ENCODE measurements at regions not wholly inside any gene's neighbourhood (a gene's known extent, or its start where the extent isn't known, plus 50 kb on each side); places are given as distances from the start of the nearest gene placed in this dataset.
A peak's percentile ranks its signal among the peaks of the same experiment; 100 is the strongest.
"Not testable (repeated sequence)": the region's sequence is repeated elsewhere in the genome, so short reads cannot be mapped to it uniquely, and the experiment has no call there.

DNA sequence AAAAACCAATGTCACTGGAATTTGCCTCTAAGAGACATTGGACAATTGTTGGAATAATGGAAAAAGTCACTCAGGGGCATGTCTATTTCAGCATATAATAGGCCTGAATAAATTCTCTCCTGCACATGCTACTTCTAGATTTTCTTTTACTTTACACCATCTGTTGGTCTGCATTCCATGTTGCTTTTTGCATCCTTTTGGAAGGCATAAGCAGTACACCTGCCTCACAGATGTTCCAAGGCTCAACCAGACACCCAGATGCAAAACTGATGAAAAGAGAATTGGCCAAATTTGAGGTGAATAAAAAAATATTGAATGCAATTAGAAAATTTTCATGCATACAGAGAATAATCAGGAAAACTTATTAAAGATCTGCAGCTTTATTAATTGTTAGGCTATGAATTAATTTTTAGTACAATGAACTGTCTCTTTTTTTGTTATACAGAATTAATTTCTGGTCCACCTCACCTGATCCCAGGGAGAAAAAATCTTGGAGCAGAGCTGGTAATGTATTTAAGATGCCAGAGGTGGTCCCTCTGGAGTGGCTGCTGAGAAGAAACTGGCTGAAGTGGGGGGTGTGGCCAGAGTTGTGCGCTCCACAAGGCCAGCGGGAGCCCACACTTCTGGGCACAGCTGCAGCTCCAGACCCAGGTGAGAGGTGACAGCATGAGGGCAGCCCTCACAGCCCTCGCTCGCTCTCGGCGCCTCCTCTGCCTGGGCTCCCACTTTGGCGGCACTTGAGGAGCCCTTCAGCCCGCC is 778.6 kb downstream of the CDH11 start:
- peak; percentile 21 for DNase-seq

DNA sequence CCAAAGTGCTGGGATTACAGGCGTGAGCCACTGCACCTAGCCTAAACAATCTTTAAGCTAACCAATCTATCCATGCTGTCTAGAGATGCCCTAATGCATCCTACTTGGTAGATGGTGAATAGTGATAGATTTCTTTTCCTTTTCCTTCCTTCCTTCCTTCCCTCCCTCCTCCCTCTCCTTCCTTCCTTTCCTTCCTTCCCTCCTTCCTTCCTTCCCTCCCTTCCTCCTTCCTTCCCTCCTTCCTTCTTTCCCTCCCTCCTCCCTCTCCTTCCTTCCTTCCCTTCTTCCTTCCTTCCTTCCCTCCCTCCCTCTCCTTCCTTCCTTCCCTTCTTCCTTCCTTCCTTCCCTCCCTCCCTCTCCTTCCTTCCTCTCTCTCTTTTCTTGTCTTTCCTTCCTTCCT is 780.5 kb downstream of the CDH11 start:
- DNase-seq, result not testable (repeated sequence)

DNA sequence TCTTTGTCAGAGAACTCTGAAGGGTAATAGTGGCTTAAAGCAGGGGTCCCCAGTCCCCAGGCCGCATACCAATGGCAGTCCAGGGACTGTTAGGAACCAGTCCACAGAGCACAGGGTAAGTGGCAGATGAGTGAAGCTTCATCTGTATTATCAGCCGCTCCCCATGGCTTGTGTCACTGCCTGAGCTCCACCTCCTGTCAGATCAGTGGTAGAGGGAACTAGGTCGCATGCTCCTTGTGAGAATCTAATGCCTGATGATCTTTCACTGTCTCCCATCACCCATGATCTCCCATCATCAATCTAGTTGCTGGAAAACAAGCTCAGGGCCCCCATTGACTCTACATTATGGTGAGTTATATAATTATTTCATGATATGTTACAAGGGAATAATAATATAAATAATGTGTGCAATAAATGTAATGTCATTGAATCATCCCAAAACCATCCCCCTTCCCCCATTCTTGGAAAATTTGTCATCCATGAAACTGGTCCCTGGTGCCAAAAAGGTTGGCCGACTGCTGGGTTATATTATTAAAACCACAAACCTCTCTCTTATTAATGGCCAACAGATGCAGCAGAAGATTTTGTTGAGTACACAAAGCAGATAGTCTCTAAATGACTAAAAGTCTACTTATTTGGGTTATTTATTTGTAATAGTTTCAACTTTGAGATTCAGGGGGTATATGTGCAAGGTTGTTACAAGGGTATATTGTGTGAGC is 782.7 kb downstream of the CDH11 start:
- no peak for DNase-seq

DNA sequence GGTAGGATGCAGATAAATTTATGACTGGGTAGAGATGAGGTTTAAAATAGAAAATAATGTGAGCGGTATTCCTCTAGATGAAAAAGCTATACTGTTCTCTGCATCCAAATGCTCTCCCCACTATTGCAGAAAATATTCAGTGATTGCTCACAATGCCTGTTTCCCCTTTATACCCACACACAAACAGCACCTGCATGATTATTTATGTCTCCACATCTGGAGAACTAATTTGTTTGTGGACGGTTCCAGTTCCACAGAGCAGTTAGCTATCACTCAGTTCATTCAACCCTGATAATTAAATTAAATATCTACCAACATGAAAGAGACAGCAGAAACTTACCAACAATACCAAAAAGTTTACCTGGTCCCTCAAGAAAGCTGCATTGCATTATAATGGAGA is 800.0 kb downstream of the CDH11 start:
- no peak for DNase-seq

DNA sequence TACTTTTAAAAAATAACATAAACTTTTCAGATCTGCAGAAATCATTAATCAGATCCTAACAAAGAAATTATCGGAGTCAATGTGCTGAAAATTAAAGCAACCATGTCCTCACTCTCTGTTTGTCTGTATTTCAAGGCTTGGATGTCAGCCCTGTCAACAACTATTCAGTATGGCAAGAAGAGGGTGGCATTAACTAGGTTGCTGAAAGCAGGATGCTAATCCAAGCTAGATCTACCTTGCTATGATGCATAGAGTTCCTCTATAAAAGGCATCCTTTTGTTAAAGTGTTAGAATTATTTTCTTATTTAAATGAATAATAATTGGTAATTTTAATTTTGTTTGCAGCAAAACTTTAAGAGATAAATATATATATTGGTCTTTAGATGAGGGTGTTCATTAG is 800.8 kb downstream of the CDH11 start:
- DNase-seq, result no peak

DNA sequence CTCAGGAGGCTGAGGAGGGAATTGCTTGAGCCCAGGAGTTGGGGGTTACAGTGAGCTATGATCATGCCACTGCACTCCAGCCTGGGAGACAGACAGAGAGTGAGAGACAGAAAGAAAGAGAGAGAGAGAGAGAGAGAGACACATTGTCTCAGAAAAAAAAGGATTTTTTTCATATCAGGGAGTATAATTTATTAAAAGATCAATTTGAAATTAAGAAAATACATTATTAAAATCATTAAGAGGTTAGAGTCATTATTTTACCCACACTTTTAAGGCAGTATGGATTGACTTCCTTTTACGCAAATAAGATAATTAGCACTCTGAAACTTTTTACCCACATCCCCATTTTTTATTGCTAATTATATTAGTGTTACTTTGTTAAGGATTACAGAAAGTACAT is 804.3 kb downstream of the CDH11 start:
- DNase-seq, result no peak

DNA sequence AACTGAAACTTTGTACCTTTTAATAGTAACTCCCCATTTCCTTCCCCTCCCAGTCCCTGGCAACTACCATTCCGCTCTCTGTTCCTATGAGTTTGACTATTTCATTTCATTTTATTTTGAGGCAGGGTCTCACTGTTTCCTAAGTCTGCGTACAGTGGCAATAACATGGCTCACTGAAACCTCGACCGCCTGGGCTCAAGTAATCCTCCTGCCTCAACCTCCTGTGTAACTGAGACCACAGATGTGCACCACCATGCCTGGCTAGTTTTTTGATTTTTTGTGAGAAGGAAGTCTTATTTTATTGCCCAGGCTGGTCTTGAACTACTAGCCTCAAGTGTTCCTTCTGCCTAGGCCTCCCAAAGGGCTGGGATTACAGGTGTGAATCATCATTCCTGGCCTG is 808.1 kb downstream of the CDH11 start:
- no peak for DNase-seq

DNA sequence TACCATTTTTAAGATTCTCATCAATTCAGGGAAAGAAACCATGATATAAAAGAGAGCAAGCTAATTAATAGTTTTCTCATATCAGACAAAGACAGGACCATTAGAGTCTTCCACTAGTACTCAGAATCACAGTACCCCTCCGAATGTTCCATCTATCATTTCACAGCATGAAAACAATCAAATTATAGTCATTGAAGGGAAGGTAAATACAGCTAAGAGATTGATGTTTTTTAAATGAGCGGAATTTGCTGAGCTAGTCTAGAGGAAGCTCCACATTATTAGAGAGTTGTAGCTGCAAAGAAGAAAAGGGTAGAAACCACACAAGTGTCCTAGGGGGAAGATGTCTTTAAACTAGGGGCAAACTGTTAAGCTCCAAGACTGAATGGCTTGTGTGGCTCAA is 808.9 kb downstream of the CDH11 start:
- no peak for DNase-seq

DNA sequence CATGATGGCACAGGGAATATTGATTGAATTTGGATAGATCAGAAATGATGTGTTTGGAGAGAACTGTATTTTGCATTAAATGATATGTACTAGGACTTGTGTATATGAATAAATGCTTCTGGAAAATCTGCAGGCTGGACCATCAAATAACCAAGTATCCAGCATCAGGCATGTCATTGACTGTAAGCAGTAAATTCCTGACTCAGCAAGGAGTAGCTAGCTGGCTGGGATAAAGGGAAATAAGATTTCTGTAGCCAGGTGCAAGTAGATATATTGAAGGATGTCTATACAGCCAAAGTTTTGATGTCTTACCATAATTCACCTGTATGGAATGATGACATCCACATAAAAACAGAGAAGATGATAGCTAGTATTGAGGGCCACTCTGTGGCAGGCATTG is 809.6 kb downstream of the CDH11 start:
- no peak for DNase-seq

DNA sequence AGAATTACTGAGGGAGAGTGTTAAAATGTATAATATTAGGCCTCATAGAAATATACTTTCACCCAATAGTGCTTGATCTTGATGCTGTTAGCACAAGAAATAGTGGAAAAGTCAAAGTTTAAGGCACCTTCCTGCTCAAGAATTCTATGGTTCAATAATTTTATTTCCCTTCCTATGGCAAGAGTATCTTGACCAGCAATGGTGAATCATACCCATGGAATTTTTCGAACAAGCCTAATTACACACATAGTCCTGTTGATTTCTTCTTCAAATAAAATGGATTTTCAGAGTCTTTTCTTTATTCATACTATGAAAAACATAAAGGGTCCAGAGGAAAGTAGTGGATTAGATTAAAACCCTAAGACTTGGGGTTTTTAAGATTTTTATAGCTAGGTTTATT is 810.6 kb downstream of the CDH11 start:
- no peak for DNase-seq

DNA sequence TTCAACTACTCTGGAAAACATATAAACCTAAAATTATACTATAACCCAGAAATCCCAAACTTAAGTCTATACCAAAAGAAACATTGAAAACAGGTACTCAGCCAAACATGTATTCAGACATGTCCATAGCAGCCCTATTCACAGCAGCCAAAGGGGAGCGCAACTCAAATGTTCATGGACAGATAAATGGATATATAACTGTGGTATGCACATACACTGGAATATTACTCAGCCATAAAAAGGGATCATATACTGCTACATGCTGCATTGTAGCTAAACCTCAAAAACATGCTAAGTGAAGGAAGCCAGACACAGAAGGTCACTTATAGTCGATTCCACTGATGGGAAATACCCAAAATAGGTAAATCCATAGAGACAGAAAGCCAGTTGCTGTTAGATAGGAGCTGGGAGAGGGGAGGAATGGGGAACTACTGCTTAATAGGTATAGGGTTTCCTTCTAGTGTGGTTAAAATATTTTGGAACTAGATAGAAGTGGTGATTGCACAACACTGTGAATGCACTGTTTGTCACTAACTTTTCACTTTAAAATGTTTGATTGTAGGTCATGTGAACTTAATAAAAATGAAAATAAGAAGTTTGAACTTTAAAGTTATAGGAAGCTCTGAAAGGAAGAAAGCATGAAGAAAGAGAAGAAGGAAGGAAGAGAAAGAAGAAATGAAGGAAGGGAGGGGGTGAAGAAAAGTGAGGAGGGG is 812.3 kb downstream of the CDH11 start:
- no peak for DNase-seq

DNA sequence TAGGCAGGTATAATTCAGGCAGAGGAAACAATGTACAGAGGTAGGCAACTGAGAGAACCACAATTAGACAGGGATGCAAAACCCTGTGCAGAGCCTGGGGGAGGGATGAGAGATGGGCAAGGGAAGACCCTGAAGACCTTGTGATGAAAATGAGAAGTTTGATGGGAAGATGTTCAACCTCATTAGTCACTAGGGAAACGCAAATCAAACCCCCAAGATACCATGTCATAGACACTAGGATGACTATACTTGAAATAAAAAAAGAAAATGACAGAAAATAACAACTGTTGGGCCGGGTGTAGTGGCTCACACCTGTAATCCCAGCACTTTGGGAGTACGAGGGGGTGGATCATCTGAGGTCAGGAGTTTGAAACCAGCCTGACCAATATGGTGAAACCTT is 813.1 kb downstream of the CDH11 start:
- no peak for DNase-seq

DNA sequence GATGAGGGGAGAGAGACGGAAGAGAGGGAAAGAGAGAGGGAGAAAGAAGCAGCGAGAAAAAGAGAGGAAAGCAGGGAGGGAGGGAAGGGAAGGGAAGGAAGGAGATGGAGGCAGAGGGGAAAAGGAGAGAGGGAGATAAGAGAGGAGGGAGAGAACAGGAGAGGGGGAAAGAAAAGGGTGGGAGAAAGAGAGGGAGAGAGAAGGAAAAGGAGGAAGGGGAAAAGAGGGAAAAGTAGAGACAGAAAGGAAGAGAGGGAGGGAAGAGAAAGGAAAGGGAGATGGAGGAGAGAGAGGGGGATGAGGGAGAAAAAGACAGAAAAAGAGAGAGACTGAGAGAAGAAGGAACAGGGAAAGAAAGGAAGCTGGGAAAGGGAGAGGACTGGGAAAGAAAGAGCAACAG is 814.4 kb downstream of the CDH11 start:
- no peak for DNase-seq

DNA sequence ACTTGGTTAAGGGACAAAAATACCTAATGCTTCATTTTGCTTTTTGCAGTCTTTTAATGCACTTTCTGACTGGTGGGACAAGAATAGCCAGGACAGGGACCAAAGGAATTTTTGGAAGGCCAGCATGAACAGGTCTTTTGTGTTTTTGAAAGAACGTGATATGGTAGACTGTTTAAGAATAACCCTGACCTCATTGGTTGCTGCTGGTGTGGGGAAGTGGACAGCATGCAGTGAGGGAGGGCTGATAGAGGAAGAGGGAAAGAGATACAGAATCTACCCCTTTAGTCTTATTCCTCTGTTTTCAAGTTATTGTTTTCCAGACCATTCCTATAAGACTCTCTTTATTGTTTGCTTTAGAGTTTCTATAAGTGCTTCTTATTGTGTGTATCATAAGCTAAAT is 816.2 kb downstream of the CDH11 start:
- no peak for DNase-seq

DNA sequence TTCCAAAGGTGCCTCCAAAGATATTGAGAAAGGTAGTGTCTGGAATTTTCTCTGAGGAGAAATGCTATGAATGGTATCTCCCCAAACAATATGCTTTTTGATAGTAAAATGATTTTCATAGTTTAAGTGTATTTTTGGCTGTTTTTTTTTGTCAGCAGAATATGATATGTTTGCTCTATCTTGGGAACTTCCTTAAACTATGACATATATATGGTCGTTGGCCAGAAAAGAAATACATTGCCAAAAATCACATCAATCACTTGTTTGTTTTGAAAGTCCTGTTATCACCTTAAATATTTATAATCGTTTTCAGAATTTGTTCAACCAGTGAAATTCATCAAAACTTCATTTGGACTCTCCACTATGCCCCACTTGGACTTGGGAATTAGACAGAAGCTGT is 816.9 kb downstream of the CDH11 start:
- DNase-seq, result no peak

DNA sequence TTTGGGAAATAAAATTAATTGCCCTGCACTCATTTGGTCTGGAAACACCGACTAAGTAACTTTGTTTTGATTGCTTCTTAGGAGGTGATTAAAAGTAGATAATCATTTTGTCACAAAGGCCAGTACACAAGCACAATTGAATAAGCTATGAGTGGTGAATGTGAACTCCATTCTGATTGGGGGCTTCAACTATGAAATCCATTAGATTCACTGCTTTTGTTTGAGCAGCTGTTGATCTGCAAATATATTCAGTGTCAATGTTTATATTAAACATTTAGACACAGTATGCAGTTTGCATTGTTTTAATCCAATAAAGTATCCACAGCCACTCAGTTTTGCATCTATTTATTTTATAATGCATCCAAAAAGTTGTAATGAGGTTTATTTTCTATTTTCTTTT is 817.5 kb downstream of the CDH11 start:
- DNase-seq, result no peak

DNA sequence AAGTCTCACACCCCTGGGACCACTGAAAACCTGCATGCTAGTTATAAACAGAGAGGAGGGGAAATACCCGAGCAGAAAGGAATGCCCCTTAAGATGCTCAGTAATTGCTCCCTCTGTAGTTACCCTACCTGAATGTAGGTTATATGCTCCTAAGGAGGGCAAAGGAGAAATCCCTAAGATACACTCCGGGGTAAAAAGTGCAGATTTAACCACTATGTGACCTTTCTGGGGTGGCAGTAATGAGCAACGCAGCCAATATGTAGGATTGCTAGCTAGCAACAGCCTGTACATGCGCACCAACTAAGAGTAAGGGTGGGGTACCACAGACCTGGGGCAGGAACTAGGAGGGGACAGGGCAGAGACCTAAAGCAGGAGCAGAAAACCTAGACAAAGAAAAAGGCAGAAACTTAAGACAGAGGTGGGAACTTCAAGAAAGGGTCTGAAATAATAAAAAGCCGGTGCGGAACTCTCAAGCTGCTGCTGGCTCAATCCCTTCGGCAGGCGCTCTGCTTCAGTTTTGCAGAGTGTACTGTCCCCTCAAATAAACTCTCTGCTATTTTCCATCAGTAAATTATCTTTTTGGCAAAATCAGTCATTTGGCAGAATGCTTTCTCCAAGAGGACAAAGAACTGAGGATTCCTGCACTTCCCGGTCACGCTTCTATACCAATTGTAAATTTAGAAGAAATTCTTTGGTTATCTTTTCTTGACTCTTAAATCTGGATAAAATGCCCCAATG is 823.8 kb downstream of the CDH11 start:
- no peak for DNase-seq

DNA sequence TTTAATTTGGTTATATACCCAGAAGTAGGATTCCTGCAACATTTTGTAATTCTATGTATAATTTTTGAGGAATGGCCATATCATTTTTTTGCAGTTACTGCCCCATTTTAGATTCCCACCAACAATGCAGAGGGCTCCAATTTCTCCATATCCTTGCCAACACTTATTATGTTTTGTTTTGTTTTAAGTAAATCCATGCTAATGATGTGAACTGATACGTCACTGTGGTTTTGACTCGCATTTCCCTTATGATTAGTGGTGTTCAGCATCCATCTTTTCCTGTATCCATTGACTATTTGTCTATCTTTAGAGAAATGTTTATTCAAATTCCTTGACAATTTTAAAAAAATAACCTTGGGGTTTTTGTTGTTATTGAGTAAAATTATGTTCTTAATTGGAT is 826.4 kb downstream of the CDH11 start:
- DNase-seq, result no peak

DNA sequence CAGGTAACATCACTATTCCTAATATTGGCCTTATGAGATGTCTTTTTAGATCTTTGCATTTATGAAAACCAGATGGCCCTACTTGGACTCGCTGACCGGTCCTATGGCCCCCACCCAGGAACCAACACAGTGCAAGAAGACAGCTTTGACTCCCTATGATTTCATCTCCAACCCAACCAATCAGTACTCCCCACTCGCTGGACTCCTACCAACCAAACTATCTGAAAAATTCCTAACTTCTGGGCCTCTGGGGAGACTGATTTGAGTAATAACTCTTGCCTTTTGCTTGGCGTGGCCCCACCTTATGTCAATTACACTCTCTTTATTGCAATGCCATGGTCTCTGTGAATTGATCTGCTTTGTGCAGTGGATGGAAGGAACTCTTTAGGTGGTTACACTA is 828.9 kb downstream of the CDH11 start:
- no peak for DNase-seq

DNA sequence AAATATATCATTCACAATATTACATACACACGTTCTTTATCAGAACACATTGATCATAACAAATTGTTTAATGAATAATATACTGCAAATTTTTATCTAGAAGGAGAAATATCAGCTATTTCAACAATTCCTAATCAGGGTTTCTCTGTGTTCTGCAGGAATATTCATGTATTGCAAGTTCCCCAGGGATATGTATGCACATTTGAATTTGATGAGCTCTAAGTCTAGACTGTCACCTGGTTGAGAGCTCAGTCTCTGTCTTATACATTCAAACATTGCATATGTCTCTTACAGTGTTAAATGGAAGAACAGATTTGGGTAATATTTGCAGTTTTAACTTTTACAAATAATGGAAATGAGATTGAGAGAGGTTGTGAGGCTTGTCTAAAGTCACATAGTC is 829.7 kb downstream of the CDH11 start:
- no peak for DNase-seq

DNA sequence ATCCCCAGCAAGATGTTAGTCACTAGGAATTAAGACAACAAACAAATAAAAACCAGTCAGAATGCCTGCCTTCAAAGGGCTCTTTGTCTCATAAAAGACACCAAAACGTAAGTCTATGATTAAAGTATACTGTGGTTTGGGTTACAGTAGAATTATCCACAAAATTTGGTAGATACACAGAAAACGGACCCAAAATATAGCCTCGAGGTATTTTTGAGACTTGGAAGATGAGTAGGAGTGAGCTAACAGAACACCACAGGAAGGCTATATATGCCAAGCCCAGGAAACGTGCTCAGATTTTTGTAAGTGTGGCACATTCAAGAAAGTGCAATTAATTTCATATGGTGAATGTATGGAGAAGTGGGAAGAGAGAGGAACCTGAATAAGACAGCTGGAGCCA is 831.4 kb downstream of the CDH11 start:
- no peak for DNase-seq

DNA sequence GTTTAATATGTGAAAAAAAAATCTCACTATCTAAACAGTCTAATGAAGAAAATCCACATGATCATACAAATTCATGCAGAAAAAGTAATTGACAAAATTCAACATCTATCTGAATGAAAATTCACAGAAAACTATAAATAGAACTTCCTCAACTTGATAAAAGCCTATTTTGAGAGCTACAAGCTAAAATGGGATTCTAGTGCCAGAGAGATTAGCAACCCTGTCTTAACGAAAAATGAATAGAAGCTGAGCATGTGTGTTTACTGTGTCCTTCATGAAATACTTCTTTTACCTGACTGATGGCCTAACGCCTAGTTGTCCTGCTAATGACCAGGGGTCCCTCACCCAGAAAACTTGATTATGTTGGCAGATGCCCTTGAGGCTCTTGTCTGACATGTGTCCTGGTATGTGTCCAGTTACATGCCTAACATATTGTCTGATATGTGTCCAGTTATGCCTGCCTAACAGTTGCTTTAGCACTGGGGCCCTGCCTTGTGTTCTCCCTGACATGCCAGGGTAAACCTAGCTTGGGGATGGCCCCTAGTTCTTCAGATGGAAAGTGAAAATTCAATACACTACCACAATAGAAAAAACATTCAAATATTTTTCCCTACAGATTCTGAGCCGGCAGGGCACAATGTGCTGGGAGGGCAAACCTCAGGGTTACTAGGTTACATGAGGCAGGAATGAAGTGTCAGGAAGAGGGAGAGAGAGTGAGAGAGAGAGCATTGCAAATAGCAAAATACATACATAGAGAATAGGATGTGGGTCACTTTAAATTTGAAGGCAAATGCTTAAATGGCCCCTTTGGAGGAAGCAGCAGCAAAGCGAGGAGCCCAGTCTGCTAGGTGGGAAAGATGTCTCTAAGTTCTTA is 834.0 kb downstream of the CDH11 start:
- no peak for DNase-seq

Measured in NCI-H2171 treated with DMSO at 0.1 percent for 48 hours (cell line).